M059J (cell line): ENCODE measurements at regions not wholly inside any gene's neighbourhood (a gene's known extent, or its start where the extent isn't known, plus 50 kb on each side); places are given as distances from the start of the nearest gene placed in this dataset.

Source experiments
- DNase-seq: peaks from one replicate; pipeline ENCODE4 v3.0.0-alpha.2; 2012; ENCODE audit warnings: low read depth

- DNase-seq = no peak
Measured at GRCh38 chr5:32504329-32504988, 59.9 kb upstream of the ZFR start.

- DNase-seq = no peak
Measured at GRCh38 chr5:32503261-32503660, 58.7 kb upstream of the ZFR start.

- no peak for DNase-seq
Measured at GRCh38 chr5:32501071-32502002, 56.8 kb upstream of the ZFR start.

- DNase-seq = no peak
Measured at GRCh38 chr5:32500181-32500580, 55.6 kb upstream of the ZFR start.

GRCh38 chr5:32499261-32499660 lies 54.7 kb upstream of the ZFR start:
- DNase-seq = no peak

- DNase-seq = no peak
Measured at GRCh38 chr5:32498484-32498883, 53.9 kb upstream of the ZFR start.

GRCh38 chr5:32496104-32496503 lies 51.6 kb upstream of the ZFR start:
- DNase-seq = no peak

- DNase-seq = no peak
Measured at GRCh38 chr5:32494827-32495226, 50.3 kb upstream of the ZFR start.
